ENCODE measurements at regions not wholly inside any gene's neighbourhood (a gene's known extent, or its start where the extent isn't known, plus 50 kb on each side); places are given as distances from the start of the nearest gene placed in this dataset.

GRCh38 chr6:87767478-87767877, 65.4 kb upstream of the AKIRIN2 start:
- no peak for TF ChIP-seq CTCF (IDR thresholded peaks at IDR 0.05)
- TF ChIP-seq POLR2A (IDR thresholded peaks at IDR 0.05) = no peak

Data from body of pancreas (tissue), 4 donors.